ENCODE measurements at regions not wholly inside any gene's neighbourhood (a gene's known extent, or its start where the extent isn't known, plus 50 kb on each side); places are given as distances from the start of the nearest gene placed in this dataset.

DNA sequence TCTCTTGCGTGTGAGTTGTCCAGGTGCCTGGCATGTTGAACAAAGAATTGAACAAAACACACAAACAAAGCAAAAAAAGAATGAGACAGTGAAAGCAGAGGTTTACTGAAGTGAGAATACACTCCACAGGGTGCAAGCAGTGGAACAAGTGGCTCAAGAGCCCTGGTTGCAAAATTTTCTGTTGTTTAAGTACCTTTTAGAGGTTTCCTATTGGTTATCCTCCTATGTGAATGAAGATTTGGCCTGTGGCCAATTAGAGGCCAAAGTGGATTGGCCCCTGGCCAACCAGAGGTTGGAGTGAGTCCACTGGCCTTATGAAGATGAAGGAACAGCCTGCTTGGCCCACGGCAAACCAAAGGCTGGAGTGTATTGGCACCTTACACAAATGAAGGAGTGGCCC, 1188.5 kb upstream of the NRXN1 start:
- TF ChIP-seq, protein P1, sequence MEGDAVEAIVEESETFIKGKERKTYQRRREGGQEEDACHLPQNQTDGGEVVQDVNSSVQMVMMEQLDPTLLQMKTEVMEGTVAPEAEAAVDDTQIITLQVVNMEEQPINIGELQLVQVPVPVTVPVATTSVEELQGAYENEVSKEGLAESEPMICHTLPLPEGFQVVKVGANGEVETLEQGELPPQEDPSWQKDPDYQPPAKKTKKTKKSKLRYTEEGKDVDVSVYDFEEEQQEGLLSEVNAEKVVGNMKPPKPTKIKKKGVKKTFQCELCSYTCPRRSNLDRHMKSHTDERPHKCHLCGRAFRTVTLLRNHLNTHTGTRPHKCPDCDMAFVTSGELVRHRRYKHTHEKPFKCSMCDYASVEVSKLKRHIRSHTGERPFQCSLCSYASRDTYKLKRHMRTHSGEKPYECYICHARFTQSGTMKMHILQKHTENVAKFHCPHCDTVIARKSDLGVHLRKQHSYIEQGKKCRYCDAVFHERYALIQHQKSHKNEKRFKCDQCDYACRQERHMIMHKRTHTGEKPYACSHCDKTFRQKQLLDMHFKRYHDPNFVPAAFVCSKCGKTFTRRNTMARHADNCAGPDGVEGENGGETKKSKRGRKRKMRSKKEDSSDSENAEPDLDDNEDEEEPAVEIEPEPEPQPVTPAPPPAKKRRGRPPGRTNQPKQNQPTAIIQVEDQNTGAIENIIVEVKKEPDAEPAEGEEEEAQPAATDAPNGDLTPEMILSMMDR (conservative IDR thresholded peaks at IDR 0.05; ENCODE audit: low read depth in 2 of 2) = no peak
- no peak for TF ChIP-seq EZH2 (IDR thresholded peaks at IDR 0.05; ENCODE audit: low read depth, unreplicated experiment)
- no peak for TF ChIP-seq POLR2AphosphoS5 (IDR thresholded peaks at IDR 0.05; ENCODE audit: low read depth)
- no peak for TF ChIP-seq EZH2phosphoT487 (IDR thresholded peaks at IDR 0.05; ENCODE audit: unreplicated experiment)
- TF ChIP-seq, protein P2, sequence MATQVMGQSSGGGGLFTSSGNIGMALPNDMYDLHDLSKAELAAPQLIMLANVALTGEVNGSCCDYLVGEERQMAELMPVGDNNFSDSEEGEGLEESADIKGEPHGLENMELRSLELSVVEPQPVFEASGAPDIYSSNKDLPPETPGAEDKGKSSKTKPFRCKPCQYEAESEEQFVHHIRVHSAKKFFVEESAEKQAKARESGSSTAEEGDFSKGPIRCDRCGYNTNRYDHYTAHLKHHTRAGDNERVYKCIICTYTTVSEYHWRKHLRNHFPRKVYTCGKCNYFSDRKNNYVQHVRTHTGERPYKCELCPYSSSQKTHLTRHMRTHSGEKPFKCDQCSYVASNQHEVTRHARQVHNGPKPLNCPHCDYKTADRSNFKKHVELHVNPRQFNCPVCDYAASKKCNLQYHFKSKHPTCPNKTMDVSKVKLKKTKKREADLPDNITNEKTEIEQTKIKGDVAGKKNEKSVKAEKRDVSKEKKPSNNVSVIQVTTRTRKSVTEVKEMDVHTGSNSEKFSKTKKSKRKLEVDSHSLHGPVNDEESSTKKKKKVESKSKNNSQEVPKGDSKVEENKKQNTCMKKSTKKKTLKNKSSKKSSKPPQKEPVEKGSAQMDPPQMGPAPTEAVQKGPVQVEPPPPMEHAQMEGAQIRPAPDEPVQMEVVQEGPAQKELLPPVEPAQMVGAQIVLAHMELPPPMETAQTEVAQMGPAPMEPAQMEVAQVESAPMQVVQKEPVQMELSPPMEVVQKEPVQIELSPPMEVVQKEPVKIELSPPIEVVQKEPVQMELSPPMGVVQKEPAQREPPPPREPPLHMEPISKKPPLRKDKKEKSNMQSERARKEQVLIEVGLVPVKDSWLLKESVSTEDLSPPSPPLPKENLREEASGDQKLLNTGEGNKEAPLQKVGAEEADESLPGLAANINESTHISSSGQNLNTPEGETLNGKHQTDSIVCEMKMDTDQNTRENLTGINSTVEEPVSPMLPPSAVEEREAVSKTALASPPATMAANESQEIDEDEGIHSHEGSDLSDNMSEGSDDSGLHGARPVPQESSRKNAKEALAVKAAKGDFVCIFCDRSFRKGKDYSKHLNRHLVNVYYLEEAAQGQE (IDR thresholded peaks at IDR 0.05; ENCODE audit: unreplicated experiment) = no peak
- TF ChIP-seq JUNB (IDR thresholded peaks at IDR 0.05; ENCODE audit: unreplicated experiment) = no peak
- TF ChIP-seq ZNF114 (CRISPR knock-in tag; IDR thresholded peaks at IDR 0.05) = no peak

Data from GM23338 (cell line).